ENCODE measurements at regions not wholly inside any gene's neighbourhood (a gene's known extent, or its start where the extent isn't known, plus 50 kb on each side); places are given as distances from the start of the nearest gene placed in this dataset.

DNA sequence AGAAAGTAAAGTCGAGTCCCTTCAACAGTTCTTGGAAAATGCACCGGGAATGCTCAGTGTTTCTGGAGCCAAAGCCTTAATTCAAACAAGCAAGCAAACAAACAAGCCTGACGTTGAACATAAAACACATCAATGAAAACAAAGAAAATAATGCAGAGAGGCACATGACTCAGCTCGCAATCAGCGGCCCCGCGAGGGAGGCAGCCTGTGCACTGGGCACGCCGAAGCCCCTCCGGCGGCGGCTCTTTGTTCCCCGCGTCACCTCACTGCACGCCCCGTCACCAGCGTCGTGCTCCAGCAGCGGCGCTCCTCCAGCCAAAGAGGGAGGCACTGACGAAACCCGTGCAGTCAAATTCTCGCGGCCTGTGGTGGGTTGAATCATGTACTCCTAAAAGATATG, 151.5 kb downstream of the DNAJB6 start:
- TF ChIP-seq, protein P1, sequence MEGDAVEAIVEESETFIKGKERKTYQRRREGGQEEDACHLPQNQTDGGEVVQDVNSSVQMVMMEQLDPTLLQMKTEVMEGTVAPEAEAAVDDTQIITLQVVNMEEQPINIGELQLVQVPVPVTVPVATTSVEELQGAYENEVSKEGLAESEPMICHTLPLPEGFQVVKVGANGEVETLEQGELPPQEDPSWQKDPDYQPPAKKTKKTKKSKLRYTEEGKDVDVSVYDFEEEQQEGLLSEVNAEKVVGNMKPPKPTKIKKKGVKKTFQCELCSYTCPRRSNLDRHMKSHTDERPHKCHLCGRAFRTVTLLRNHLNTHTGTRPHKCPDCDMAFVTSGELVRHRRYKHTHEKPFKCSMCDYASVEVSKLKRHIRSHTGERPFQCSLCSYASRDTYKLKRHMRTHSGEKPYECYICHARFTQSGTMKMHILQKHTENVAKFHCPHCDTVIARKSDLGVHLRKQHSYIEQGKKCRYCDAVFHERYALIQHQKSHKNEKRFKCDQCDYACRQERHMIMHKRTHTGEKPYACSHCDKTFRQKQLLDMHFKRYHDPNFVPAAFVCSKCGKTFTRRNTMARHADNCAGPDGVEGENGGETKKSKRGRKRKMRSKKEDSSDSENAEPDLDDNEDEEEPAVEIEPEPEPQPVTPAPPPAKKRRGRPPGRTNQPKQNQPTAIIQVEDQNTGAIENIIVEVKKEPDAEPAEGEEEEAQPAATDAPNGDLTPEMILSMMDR (IDR thresholded peaks at IDR 0.05; ENCODE audit: insufficient read depth, low read length) = no peak
- TF ChIP-seq, protein P2, sequence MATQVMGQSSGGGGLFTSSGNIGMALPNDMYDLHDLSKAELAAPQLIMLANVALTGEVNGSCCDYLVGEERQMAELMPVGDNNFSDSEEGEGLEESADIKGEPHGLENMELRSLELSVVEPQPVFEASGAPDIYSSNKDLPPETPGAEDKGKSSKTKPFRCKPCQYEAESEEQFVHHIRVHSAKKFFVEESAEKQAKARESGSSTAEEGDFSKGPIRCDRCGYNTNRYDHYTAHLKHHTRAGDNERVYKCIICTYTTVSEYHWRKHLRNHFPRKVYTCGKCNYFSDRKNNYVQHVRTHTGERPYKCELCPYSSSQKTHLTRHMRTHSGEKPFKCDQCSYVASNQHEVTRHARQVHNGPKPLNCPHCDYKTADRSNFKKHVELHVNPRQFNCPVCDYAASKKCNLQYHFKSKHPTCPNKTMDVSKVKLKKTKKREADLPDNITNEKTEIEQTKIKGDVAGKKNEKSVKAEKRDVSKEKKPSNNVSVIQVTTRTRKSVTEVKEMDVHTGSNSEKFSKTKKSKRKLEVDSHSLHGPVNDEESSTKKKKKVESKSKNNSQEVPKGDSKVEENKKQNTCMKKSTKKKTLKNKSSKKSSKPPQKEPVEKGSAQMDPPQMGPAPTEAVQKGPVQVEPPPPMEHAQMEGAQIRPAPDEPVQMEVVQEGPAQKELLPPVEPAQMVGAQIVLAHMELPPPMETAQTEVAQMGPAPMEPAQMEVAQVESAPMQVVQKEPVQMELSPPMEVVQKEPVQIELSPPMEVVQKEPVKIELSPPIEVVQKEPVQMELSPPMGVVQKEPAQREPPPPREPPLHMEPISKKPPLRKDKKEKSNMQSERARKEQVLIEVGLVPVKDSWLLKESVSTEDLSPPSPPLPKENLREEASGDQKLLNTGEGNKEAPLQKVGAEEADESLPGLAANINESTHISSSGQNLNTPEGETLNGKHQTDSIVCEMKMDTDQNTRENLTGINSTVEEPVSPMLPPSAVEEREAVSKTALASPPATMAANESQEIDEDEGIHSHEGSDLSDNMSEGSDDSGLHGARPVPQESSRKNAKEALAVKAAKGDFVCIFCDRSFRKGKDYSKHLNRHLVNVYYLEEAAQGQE (IDR thresholded peaks at IDR 0.05; ENCODE audit: insufficient replicate concordance, low read depth) = no peak

Measured in HL-60 (cell line).